Endothelial cell of umbilical vein (primary cell): ENCODE measurements at regions not wholly inside any gene's neighbourhood (a gene's known extent, or its start where the extent isn't known, plus 50 kb on each side); places are given as distances from the start of the nearest gene placed in this dataset.

Experiments
- BruUV-seq: library from RNA; stranded (reverse); fragments of 400-500 nt; replicated peaks from 2 replicates; lab custom pipeline; 2021; lab: Mats Ljungman, UMichigan
- CTCF ChIA-PET: fragments of 300-600, 350-600 bp; sonication (Branson Sonifier 250); formaldehyde crosslinking; loops from one replicate; lab custom pipeline; 2021; ENCODE audit warnings: antibody characterized with exemption, inconsistent platforms; lab: Charles Lee
- POLR2A ChIA-PET: fragments of 300-600, 350-600 bp; sonication (Branson Sonifier 250); formaldehyde crosslinking; loops from one replicate; lab custom pipeline; 2021; ENCODE audit warnings: antibody characterized with exemption, inconsistent platforms; lab: Charles Lee
- DNase-seq: peaks from one replicate; pipeline ENCODE4 v3.0.0-alpha.2; 2011; ENCODE audit warnings: low read depth, low spot score
- FAIRE-seq: peaks from 2 replicates; lab custom pipeline; 2011; peaks lifted over from hg19 to GRCh38; lab: Jason Lieb, UNC
- H2AFZ ChIP-seq: 2 replicates; pipeline ENCODE4 v1.6.0; 2012; ENCODE audit warnings: low read depth, low read length, control low read depth, inconsistent platforms
- H3K27ac ChIP-seq: 2 replicates; pipeline ENCODE4 v1.5.1; 2011; ENCODE audit warnings: low read depth, mild to moderate bottlenecking, control low read depth, low read length, moderate library complexity; ENCODE audit not compliant: insufficient read depth
- H3K27me3 ChIP-seq, 2 experiments: 2 replicates each; pipeline versions ENCODE4 v1.6.0 to v1.6.1; 2011; ENCODE audit warnings: low read length in 2 of 2, mixed read lengths in 1 of 2; ENCODE audit not compliant: control insufficient read depth in 2 of 2, insufficient read depth in 2 of 2
- H3K36me3 ChIP-seq, 2 experiments: 2 replicates in 1 of 2; 3 replicates in 1 of 2; pipeline ENCODE4 v1.5.1; 2011; ENCODE audit warnings: low read length in 2 of 2, mild to moderate bottlenecking in 1 of 2, moderate library complexity in 1 of 2; ENCODE audit not compliant: control insufficient read depth in 2 of 2, insufficient read depth in 2 of 2; ENCODE audit errors: extremely low read depth in 1 of 2
- H3K4me1 ChIP-seq: 3 replicates; pipeline ENCODE4 v1.5.1; 2011; ENCODE audit warnings: mild to moderate bottlenecking, low read length; ENCODE audit not compliant: control insufficient read depth, insufficient read depth; ENCODE audit errors: extremely low read depth
- H3K4me2 ChIP-seq: 2 replicates; pipeline ENCODE4 v1.6.1; 2011; ENCODE audit warnings: low read length, control low read depth, mixed read lengths; ENCODE audit not compliant: insufficient read depth
- H3K4me3 ChIP-seq, 3 experiments: fragments of 200-600 bp in 1 of 3; sonication (generic), shearing (Covaris generic) in 1 of 3; replicated peaks in 1 of 3; 2 replicates each; pipeline ENCODE4 v1.5.1; 2011 to 2016; ENCODE audit warnings: control low read depth in 3 of 3, low read length in 3 of 3, mild to moderate bottlenecking in 2 of 3, inconsistent platforms in 1 of 3, low read depth in 1 of 3, moderate library complexity in 1 of 3; ENCODE audit not compliant: insufficient read depth in 1 of 3
- H3K79me2 ChIP-seq: 2 replicates; pipeline ENCODE4 v1.6.0; 2012; ENCODE audit warnings: low read length, inconsistent platforms; ENCODE audit not compliant: control insufficient read depth, insufficient read depth
- H3K9ac ChIP-seq: replicated peaks from 2 replicates; pipeline ENCODE3; 2011; ENCODE audit warnings: low read length, control low read depth; ENCODE audit not compliant: insufficient read depth; ENCODE audit errors: extremely low read depth
- H3K9me1 ChIP-seq: replicated peaks from 3 replicates; pipeline ENCODE4 v1.6.0; 2011; ENCODE audit warnings: mild to moderate bottlenecking, low read length; ENCODE audit not compliant: control insufficient read depth, insufficient read depth; ENCODE audit errors: extremely low read depth
- H3K9me3 ChIP-seq: replicated peaks from 2 replicates; pipeline ENCODE4 v1.5.1; 2012; ENCODE audit warnings: low read length, inconsistent platforms; ENCODE audit not compliant: control insufficient read depth, insufficient read depth
- H4K20me1 ChIP-seq: replicated peaks from 2 replicates; pipeline ENCODE3; 2011; ENCODE audit warnings: mild to moderate bottlenecking, low read length; ENCODE audit not compliant: control insufficient read depth, insufficient read depth; ENCODE audit errors: extremely low read depth
- EZH2 ChIP-seq: IDR thresholded peaks from 2 replicates; pipeline ENCODE4 v1.6.1; 2012; ENCODE audit warnings: borderline replicate concordance, low read depth, mild to moderate bottlenecking, moderate library complexity, low read length, inconsistent platforms; ENCODE audit not compliant: severe bottlenecking
- FOS ChIP-seq: IDR thresholded peaks from 2 replicates; pipeline ENCODE4 v1.6.1; 2011; ENCODE audit warnings: mild to moderate bottlenecking, low read length, moderate library complexity, borderline replicate concordance; ENCODE audit not compliant: insufficient read depth
- GATA2 ChIP-seq: IDR thresholded peaks from 2 replicates; pipeline ENCODE4 v1.7.0; 2011; ENCODE audit warnings: low read depth, mild to moderate bottlenecking, moderate library complexity, mixed read lengths, low read length; ENCODE audit not compliant: insufficient read length, insufficient read depth
- JUN ChIP-seq: IDR thresholded peaks from 2 replicates; pipeline ENCODE4 v1.6.1; 2011; ENCODE audit warnings: borderline replicate concordance, low read depth; ENCODE audit not compliant: insufficient read length, insufficient read depth
- MYC ChIP-seq: IDR thresholded peaks from one replicate; pipeline ENCODE4 v1.6.1; 2011; ENCODE audit warnings: mild to moderate bottlenecking, low read depth, low read length
- POLR2A ChIP-seq: IDR thresholded peaks from 2 replicates; pipeline ENCODE4 v1.6.1; 2012; ENCODE audit warnings: low read depth, mild to moderate bottlenecking, control low read depth, low read length
- POLR2AphosphoS5 ChIP-seq: IDR thresholded peaks from 2 replicates; pipeline ENCODE4 v1.6.1; 2012; ENCODE audit warnings: low read depth, mild to moderate bottlenecking, control low read depth, low read length, moderate library complexity; ENCODE audit not compliant: insufficient read depth
- dilution Hi-C: fragments of 300-500 bp; cut with MboI; formaldehyde crosslinking; loops from one replicate; pipeline ENCODE4 v1.15.0; 2019; ENCODE audit warnings: low sequenced_read_pairs; ENCODE audit not compliant: extremely low pct_ligation_motif_present
- intact Hi-C: fragments of 100-400 bp; cut with micrococcal nuclease; formaldehyde crosslinking; loops from one replicate; pipeline ENCODE4 v1.10.0; 2022
- TF ChIP-seq, protein P1 (sequence below), 2 donors: IDR thresholded peaks; 1 replicate in 1 of 2; 2 replicates in 1 of 2; pipeline ENCODE4 v1.5.1; 2011; ENCODE audit warnings: low read length in 2 of 2, mild to moderate bottlenecking in 2 of 2, moderate library complexity in 2 of 2, control low read depth in 1 of 2, inconsistent platforms in 1 of 2, low read depth in 1 of 2; ENCODE audit not compliant: insufficient read depth in 1 of 2; ENCODE audit errors: extremely low read depth in 1 of 2
- TF ChIP-seq, protein P2 (sequence below): IDR thresholded peaks from 2 replicates; pipeline ENCODE4 v1.6.1; 2011; ENCODE audit not compliant: insufficient read depth, insufficient read length

DNA sequence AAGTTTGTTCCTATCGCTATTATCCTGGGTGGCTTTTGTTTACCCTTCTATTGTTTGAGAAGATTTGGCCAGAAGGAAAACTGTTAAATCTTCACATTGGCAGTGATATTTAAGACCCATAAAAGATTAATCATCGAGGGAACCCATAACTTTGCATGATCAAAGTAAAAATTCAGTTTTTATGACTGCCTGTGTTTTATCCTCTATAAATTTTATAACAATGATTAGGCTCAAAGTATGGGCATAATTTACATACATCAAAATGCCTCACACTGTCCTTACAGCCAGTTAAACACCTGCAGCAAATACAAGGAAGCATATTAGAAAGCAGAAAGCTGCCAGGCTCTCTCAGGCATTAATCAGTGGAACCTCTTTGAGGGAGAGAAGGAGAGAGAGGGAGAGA, 289.1 kb downstream of the ICOS start:
- CTCF ChIA-PET, result interaction anchor here (0.8 kb wide), 1 partner anchor 10 kb away, joined by 3 read pairs; no protein-coding TSS in a partner anchor
- dilution Hi-C loops, result no loop called here
- Histone ChIP-seq H2AFZ (no peak overlapping the region), H3K4me3 (no peak overlapping the region), H3K36me3 (no peaks in the 10 kb centered on the region), H3K9ac (no peak overlapping the region), H3K27me3 (peaks cover 6 to 14% of the 10 kb centered on the region in 2 experiments), H3K9me3 (no peaks in the 10 kb centered on the region), H3K4me2 (no peak overlapping the region), H3K79me2 (no peaks in the 10 kb centered on the region), H4K20me1 (no peaks in the 10 kb centered on the region), H3K27ac (no peak overlapping the region), H3K9me1 (no peaks in the 10 kb centered on the region), H3K4me1 (no peaks in the 10 kb centered on the region)
- FAIRE-seq (no peak), DNase-seq (no peak)
- POLR2A ChIA-PET, result no interaction called here
- TF ChIP-seq GATA2 (no peak), MYC (no peak), FOS (no peak), EZH2 (no peak), JUN (no peak), POLR2AphosphoS5 (no peak), POLR2A (no peak)
- TF ChIP-seq, protein P1, sequence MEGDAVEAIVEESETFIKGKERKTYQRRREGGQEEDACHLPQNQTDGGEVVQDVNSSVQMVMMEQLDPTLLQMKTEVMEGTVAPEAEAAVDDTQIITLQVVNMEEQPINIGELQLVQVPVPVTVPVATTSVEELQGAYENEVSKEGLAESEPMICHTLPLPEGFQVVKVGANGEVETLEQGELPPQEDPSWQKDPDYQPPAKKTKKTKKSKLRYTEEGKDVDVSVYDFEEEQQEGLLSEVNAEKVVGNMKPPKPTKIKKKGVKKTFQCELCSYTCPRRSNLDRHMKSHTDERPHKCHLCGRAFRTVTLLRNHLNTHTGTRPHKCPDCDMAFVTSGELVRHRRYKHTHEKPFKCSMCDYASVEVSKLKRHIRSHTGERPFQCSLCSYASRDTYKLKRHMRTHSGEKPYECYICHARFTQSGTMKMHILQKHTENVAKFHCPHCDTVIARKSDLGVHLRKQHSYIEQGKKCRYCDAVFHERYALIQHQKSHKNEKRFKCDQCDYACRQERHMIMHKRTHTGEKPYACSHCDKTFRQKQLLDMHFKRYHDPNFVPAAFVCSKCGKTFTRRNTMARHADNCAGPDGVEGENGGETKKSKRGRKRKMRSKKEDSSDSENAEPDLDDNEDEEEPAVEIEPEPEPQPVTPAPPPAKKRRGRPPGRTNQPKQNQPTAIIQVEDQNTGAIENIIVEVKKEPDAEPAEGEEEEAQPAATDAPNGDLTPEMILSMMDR (IDR thresholded peaks at IDR 0.05; ENCODE audit: extremely low read depth in 1 of 2, insufficient read depth in 1 of 2, low read depth in 1 of 2, low read length in 2 of 2), result no peak
- TF ChIP-seq, protein P2, sequence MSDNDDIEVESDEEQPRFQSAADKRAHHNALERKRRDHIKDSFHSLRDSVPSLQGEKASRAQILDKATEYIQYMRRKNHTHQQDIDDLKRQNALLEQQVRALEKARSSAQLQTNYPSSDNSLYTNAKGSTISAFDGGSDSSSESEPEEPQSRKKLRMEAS, result no peak
- no TSS peak for BruUV-seq
- intact Hi-C loops, result no loop called here
